Breast epithelium (tissue), 3 donors: ENCODE measurements at regions not wholly inside any gene's neighbourhood (a gene's known extent, or its start where the extent isn't known, plus 50 kb on each side); places are given as distances from the start of the nearest gene placed in this dataset.

Experiments
- CTCF ChIP-seq, 3 donors: fragments of 450-650 bp; IDR thresholded peaks; one replicate each; pipeline ENCODE4 v1.5.1; 2016 to 2017; ENCODE audit warnings: antibody characterized with exemption in 3 of 3, mild to moderate bottlenecking in 3 of 3, moderate library complexity in 3 of 3
- POLR2A ChIP-seq: fragments of 450-650 bp; IDR thresholded peaks from one replicate; pipeline ENCODE4 v1.6.1; 2016; ENCODE audit warnings: antibody characterized with exemption, mild to moderate bottlenecking, moderate library complexity
- POLR2AphosphoS5 ChIP-seq, 3 donors: sonication (generic); formaldehyde crosslinking; IDR thresholded peaks; one replicate each; pipeline ENCODE4 v1.6.1; 2017; ENCODE audit warnings: antibody characterized with exemption in 3 of 3

GRCh38 chr10:33862536-33863105, 528.2 kb upstream of the NRP1 start:
- no peak for TF ChIP-seq CTCF (IDR thresholded peaks at IDR 0.05)
- no peak for TF ChIP-seq POLR2AphosphoS5 (IDR thresholded peaks at IDR 0.05)
- TF ChIP-seq POLR2A = no peak
